DMS153 (cell line): ENCODE measurements at regions not wholly inside any gene's neighbourhood (a gene's known extent, or its start where the extent isn't known, plus 50 kb on each side); places are given as distances from the start of the nearest gene placed in this dataset.
"Not testable (repeated sequence)": the region's sequence is repeated elsewhere in the genome, so short reads cannot be mapped to it uniquely, and the experiment has no call there.

Source experiments
- DNase-seq: peaks from one replicate; lab custom pipeline; 2025; lab: John Stamatoyannopoulos, UW

DNA sequence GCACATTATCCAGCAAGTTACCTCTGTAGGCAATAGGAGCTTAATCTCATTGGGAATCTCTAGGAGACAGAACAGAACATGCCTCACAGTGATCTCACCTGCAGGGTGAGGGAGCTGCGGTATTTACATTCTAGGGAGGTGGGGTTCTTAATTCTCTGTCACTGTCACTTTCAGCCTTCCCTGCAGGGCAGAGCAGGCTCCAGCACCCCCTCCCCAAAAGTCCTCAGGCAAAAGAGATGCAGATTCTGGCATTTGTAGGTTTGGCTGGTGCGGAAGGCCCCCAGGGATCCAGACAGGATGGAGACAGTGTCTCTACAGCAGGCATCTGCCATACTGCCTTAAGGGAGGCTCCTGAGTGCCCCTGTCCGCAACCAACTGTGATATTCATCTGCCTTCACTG, 166.4 kb upstream of the ATP6AP2 start:
- no peak for DNase-seq

DNA sequence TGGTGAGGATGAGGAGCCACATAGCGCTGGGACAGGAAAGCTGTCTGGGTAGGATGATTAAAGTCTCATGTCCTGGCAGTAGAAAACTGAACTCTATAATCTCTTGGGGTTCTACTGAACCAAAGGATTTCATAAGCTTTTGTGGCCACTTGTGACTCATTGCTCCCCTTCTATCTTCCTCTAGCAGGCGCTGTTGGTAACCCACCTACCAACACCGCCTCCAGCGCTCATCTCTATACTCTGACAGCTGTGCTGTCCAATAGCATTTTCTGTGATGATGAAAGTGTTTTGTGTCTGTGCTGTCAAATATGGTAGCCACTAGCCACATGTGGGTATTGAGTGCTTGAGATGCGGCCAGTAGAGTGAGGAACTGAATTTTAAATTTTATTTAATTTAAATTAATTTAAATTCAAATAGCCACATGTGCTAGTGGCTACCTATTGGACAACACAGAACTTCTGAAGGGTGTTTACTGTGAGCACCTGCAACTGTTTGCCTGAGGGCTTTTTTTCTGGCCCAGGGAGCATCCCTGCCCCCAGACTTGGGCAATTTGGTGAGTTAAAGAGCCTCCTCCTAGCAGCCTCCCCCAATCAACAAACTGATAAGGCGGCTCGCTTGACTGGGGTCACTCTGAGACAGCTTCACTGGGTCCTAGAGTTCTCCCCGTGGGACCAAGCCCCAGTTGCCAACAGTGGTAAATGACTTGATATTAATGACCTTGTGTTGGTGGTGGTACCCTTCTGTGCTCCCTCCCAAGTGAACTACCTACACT, 169.2 kb upstream of the ATP6AP2 start:
- DNase-seq: no peak

DNA sequence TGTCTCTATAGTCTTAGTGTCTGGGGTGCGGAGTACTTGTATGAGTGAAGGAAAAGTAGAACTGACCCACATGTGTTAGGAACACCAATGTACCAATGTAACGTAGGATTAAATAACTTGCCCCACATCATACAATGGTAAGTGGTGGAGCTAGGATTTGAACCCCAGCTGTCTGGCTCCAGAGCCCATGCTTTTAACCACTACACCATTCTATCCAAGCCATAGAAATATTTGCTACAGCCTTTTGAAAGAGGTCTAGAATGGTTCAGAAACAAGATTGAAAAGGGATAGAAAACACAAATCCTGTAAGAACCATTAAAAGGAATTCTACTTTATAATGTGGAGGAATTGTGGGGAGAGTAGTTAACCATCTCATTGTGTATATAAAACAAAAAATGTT, 169.9 kb upstream of the ATP6AP2 start:
- no peak for DNase-seq

DNA sequence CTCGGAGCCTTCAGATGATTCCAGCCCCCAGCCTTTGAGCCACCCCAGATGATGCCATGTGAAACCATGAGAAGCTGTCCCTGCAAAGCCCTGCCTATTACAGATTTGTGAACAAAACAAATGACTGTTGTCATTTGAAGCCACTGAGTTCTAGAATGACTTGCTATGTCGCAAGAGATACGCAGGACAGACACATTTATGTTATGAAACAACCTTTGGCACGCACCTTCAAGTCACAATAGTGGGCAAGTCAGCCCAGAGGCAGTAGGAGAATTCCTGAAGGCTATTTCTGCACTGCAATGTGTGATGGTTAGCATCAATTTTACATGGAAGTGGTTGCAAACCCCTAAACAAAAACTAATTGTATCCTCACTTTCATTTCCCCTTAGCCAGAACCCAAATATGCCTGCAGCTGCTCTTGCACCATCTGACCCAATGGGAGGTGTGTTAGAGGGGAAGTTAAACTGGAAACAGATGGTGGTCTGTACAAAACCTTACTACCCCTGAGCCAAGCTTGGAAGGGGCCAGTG, 174.4 kb upstream of the ATP6AP2 start:
- no peak for DNase-seq

DNA sequence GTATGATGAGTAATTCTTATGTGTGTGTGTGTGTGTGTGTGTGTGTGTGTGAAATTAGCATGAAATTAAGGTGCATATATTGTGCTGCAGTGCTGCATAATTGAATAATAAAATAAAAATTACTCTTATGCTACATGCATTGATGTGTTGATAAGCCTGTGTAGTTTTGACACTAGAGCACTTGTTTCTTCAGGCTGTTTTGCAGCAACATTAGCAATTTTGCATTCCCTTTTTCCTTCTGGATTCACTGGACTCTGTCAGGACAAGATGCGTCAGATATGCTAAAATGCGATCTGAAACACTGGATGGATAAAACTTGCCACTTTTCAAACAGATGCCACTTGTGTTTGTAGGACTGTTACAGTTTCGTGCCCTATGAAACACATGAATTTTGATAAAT, 175.4 kb upstream of the ATP6AP2 start:
- no peak for DNase-seq

DNA sequence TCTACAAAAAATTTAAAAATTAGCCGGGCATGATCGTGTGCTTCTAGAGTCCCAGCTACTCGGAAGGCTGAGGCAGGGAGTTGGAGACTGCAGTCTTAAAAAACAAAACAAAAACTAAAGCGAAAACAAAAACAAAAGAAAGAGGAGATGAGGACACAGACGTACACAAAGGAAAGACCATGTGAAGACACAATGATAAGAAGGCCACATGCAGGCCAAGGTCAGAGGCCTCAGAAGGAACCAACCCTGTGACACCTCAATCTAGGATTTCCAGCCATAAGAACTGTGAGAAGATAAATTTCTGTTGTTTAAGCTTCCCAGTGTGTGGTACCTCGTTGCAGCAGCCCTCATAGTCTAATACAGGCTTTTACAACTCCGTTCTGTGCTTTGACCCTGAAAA, 177.0 kb upstream of the ATP6AP2 start:
- no peak for DNase-seq

DNA sequence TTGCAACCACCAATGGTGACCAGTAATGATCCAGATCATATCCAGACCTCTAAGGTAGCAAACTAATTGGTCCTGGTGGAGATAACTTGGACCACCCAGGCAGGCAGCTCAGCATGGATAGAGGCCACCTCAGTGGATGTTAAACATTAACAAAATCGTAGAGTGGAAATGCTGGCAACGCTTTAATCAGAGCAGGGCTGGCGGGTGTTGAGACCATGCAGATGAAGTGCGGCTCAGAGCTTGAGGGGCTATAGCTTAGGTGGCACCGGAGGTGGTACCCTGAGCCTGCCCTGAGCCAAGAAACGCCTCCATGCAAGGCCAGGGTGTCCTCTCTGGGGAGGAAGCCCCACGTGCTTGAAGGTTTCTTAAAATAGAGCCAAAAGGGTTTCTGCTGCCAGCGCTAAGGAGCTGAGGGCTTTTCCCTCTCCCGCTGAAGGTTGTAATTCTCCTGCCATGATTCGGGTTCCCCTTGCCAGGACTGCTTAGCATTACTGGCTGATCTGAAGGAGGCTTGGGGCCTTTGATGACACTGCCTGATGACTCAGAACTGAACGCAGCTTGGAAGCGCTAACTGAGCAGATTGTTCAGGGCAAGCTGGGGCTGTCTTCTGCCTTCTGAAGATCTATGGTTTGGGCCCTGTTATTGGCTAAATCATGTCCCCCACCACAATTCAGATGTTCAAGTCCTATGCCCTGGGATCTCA, 177.8 kb upstream of the ATP6AP2 start:
- no peak for DNase-seq

DNA sequence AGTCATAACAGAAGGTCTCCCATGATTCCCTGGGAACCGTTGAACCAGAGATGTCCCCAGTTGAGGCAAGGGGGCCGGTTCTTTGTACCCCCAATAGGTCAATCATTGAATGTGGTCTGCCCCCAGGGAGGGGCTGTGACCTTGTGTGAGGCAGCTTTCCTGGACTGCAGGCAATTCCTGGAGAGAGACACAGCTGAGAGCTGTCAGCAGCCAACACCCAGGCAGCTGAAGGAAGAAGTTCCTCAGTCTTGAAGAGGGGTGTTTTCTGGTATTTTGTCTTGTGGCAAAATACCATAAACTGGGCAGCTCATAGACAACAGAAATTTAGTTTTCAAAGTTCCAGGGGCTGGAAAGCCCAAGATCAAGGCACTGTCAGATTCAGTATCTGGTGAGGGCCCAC, 185.7 kb upstream of the ATP6AP2 start:
- no peak for DNase-seq

DNA sequence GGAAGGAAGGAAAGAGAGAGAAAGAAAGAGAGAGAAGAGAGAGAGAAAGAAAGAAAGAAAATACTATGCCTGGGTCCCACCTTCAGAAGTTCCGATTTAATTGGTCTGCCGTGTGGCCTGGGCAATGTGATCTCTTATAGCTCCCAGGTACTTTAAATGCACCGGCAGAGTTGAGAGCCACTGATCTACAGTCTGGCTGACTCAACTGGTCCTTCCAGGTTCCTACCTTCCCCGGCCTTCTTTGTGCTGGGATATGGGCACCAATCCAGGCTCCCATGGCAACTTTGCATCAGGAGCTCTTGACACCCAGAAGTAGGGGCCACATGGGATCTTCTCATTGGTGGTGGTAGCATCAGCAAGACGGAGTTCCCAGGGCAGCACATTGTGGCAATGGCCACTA, 186.5 kb upstream of the ATP6AP2 start:
- peak; percentile 25 for DNase-seq

DNA sequence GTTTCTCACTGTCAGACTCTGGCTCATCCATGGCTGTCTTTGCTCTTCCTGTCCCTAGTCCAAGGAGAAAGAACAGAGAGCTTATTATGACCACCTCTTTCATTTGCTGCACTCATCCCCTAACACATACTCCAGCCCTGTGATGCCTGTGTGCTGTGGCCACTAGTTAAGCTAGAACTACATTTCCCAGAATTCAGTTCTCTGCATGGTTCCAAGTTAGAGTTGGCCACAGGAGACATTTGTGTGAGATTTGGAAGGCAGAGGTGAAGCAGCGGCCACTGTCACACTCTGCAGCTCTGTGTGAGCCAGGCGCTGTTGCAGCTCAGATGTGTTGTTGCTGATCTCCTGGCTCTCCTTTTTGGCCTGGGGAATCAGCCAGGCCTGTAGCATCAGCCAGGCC, 188.2 kb upstream of the ATP6AP2 start:
- no peak for DNase-seq

DNA sequence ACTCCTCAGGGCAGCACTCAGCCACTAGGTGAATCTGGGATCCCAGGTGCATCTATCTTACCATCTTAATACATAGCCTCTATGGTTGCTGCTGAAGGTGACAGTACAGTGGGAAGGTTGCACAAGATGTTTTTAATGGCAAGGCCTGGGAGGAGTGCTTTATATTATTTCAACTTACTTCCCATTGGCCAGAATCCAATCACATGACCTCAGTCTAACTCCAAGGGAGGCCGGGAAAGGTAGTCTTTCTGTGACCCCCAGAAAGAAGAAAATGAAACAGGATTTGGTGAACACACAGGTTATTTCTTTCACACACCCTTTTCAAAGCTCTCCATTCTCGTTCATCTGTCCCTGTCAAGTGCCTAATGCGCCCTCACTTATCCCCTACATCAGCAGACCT, 189.1 kb upstream of the ATP6AP2 start:
- no peak for DNase-seq

DNA sequence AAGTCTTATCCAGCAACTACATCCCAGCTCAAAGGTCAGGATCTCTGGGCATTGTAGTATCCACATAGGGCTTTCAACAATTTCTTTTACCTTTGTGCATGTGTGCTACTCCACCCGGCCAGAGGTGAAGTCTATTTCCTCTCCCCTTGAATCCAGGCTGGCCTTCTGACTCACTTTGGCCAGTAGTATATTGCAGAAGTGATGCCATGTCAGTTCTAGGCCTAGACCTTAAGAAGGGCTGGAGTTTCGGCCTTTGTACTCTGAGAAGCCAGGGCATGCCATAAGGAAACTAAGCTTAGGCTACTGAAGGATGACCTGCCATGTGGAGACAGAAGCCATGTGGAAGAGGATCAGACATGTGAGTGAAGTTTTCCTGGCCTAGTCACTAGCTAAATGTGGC, 191.2 kb upstream of the ATP6AP2 start:
- DNase-seq: no peak

DNA sequence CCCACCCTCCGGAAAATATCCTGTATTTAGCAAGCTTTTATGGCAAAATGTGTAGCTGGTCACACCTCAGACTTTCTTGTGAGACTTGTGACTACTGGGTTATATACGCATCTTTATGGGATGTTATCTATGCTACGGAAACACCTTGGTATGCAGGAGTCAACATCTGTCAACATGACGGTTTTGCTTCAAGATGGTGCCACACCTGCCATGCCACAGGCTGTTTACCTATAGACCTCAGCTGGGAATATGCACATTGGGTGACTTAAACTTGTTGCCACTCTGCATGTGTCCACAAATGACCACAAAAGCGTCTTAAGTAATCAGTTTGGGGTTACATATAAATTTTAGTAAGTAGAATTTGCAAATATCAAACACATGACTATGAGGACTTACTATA, 192.3 kb upstream of the ATP6AP2 start:
- DNase-seq: no peak

DNA sequence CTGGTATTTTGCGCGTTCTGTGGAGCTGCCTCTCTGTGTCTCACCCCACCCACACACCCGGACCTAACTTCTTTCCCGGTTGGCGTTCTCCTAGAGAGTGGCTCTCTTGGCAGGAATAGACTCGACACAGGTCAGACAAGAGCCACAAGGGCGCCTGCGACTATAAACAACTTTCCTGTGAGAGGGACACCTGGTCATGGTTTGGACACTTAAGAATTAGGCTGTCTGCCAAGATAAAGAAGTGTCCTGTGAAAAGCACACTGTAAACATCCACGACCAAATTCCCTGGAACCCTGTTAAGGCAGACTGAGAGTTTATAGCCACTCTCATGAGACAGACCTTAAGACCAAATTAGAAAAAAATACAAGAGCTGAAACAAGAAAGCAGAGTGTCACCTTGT, 192.9 kb upstream of the ATP6AP2 start:
- peak; percentile 47 for DNase-seq

DNA sequence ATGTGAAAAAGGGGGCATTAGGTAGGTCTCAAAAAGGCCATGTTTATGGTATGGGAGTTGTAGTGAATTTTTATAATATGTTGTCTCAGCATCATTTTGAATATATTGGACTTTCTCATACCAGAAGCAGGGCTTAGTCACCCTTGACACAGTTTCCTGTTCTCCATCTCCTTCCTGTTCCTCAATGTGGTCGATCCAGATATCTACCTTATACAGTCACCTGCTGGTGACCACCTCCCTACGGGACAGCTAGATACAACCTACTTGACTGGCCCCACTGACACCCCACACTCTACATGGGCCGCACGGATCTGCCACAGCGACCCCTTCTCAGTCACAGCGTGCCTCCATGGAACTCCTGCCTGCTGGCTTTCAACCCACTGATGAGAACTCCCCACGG, 193.5 kb upstream of the ATP6AP2 start:
- not testable (repeated sequence) for DNase-seq

DNA sequence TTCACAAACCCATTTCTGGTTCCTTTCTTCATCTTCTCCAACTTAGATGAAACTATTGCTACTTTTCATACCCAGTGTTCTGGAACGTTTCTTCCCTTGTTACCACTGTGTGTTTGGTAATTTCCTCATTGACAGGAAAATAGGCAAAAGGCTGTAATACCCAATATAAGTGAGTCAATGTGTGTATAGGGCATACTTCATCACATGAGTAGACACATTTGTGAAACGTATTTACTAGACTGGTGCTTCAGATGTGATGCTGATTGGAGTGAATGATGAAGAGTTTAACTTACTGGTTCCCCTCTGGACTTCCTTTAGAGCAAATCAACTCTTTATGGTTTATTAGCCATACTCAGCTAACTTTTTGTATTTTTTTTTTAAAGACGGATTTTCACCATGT, 195.1 kb upstream of the ATP6AP2 start:
- no peak for DNase-seq

DNA sequence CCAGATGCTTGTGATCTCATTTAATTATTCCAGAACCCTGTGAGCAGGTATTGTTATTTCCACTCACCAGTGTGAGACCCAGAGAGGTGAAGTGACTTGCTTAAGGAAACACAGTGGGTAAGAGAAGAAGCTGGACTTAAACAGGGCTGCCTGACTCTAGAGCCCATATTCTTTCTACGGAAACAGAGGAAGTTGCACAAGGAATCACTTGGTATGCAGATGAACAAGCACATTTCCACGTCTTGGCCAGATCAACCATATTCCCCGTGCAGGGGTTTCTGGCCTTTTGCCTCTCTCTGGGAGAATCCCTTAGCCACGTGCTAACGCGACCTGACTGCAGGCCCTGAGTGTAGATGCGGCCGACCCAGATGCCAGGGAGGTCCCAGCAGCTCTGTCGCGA, 195.5 kb upstream of the ATP6AP2 start:
- DNase-seq: no peak

DNA sequence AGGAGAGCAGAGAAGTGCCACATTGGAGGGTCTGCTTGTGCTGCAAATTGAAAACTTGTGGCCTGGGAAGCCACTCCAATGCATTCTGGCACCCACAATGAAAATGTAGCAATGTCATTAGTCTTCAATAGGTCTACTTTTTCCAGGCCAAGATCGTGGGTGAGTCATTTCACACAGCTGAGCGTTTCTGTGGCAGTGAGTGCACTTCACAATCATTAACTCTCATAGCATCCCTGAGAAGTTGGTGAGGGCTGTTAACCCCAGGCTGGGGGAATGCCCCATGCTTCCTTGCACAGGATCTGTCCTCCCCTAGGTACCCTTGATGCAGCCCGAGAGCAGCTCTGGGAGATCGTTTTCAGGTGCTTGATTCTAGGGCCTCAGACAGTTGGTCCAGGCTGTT, 196.8 kb upstream of the ATP6AP2 start:
- no peak for DNase-seq

DNA sequence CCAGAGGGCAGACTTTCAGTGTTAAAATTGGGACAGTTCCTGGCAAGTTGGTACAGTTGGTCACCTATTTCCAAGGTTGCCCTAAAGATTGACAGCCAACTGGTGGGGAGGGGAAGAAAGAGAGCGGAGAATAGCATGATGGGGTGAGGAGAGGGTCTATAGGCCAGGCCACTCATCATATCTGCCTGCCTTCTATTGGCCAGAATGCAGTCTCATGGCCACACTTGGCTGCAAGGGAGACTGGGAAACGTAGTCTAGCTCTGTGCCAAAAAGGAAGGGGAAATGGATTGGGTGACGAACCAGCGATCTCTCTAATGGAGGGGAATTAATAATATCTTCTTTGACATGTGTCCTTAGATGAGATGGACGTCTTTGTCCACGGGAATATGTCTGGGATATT, 197.4 kb upstream of the ATP6AP2 start:
- DNase-seq: no peak

DNA sequence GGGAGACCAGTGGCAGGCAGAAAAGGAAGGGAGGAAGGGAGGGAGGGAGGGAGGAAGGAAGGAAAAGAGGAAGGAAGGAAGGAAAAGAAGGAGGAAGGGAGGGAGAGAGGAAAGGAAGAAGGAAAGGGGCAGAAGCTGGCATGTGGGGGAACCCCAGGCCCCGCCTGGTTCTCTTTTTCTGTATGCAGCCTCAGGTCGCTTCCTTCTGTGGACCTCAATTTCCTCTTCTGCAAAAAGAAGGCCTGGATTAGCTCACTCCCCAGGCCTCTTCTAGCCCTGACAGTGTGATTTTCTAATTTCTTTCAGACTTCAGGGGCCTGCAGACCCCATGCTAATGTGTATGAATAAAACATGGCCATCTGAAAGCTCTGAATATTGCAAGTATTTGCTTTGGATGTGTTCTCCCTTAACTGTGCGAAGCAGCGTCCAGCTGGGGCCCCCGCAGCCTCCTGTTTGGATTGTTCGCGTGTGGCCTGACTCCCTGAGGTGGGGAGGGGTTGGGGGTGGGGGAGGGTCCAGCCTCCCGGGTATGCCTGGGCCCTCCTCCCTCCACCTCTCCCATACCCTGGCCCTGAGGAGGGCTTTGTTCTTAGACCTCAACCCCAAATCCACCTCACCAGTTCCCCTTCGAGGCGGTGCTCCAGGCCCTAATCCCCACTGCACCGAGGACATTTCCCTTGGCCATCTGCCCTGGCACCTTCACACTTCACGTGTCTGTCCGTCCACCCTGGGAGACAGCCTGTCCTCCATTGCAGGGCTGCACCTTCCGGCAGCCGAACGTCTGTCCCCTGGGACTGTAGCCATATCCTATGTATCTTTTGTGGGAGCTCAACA, 199.9 kb upstream of the ATP6AP2 start:
- DNase-seq: no peak

DNA sequence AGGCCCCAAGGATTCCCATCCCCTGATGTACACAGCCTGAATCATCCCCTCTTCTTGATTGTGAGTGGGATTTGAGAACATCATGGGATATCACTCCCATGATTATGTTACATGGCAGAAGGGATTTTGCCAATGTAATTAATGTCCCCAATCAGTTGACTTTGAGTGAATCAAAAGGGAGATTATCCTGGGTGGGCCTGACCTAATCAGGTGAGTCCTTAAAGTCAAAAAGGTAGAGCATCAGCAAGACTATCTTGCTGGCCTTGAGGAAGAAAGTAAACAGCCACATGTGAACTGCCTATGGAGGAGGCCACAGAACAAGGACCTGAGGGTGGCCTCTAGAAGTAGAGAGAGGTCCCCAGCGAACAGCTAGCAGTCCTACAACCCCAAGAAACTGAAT, 203.1 kb upstream of the ATP6AP2 start:
- DNase-seq: no peak

DNA sequence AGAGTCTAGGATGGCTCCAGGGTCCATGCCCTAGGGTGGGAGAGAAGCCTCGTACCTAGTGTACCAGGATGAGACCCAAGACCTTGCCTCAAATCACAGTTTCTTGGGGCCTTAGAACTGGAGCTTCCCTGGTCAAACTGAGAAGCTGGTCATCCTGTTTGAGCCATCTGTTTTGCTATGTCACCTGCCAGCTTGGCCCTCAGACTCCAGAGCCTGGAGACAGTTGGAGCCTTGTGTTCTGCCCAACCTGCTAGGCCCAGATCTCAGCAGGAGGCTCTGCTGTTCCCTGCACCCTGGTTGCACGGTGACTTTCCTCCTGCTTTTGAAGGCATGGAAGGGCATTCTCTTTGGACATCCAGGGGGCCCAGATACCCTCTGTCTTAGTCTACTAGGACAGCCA, 206.3 kb upstream of the ATP6AP2 start:
- no peak for DNase-seq

DNA sequence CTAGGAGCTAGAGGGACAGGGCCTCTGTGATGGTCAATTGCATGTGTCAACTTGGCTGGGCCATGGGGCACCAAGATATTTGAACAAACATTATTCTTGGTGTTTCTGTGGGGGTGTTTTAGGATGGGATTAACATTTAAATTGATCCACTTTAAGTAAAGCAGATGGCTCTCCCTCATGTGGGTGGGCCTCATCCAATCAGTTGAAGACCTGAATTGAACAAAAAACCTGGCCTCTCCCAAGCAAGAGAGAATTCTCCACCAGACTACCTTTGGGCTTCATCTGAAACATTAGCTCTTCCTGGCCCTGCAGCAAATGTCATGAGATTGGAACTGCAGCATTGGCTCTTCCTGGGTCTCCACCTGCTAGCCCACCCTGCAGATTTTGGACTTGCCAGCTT, 207.1 kb upstream of the ATP6AP2 start:
- DNase-seq: no peak
